NCI-H187 treated with DMSO at 0.1 percent for 48 hours (cell line): ENCODE measurements at regions not wholly inside any gene's neighbourhood (a gene's known extent, or its start where the extent isn't known, plus 50 kb on each side); places are given as distances from the start of the nearest gene placed in this dataset.

Source experiments
- DNase-seq: peaks from one replicate; lab custom pipeline; 2025; lab: John Stamatoyannopoulos, UW

- no peak for DNase-seq
These were observed 709.5 kb downstream of the KCNJ2 start for GRCh38 chr17:70878879-70879278.

GRCh38 chr17:70879401-70879800 is 710.1 kb downstream of the KCNJ2 start:
- no peak for DNase-seq

- no peak for DNase-seq
These were observed 711.8 kb downstream of the KCNJ2 start for GRCh38 chr17:70881093-70881492.

- no peak for DNase-seq
These were observed 713.2 kb downstream of the KCNJ2 start for GRCh38 chr17:70882504-70882903.

- no peak for DNase-seq
These were observed 717.3 kb downstream of the KCNJ2 start for GRCh38 chr17:70886648-70887047.

- no peak for DNase-seq
These were observed 719.0 kb downstream of the KCNJ2 start for GRCh38 chr17:70888324-70888723.

- no peak for DNase-seq
These were observed 722.0 kb downstream of the KCNJ2 start for GRCh38 chr17:70891306-70891705.

GRCh38 chr17:70892527-70892926 is 723.2 kb downstream of the KCNJ2 start:
- no peak for DNase-seq

GRCh38 chr17:70896843-70897242 is 727.5 kb downstream of the KCNJ2 start:
- DNase-seq = no peak

GRCh38 chr17:70897446-70897845 is 728.1 kb downstream of the KCNJ2 start:
- no peak for DNase-seq

- no peak for DNase-seq
These were observed 732.5 kb downstream of the KCNJ2 start for GRCh38 chr17:70901870-70902269.

- no peak for DNase-seq
These were observed 736.5 kb downstream of the KCNJ2 start for GRCh38 chr17:70905796-70906195.

GRCh38 chr17:70906808-70907207 is 737.5 kb downstream of the KCNJ2 start:
- DNase-seq = no peak

- DNase-seq = no peak
These were observed 743.6 kb downstream of the KCNJ2 start for GRCh38 chr17:70912716-70913485.

- DNase-seq = no peak
These were observed 747.1 kb downstream of the KCNJ2 start for GRCh38 chr17:70916469-70916868.

GRCh38 chr17:70919241-70919640 is 749.9 kb downstream of the KCNJ2 start:
- DNase-seq = no peak

- DNase-seq = no peak
These were observed 751.1 kb downstream of the KCNJ2 start for GRCh38 chr17:70920416-70920815.

- no peak for DNase-seq
These were observed 752.9 kb downstream of the KCNJ2 start for GRCh38 chr17:70922268-70922667.

GRCh38 chr17:70924776-70925175 is 755.4 kb downstream of the KCNJ2 start:
- DNase-seq = no peak

GRCh38 chr17:70929226-70929625 is 759.9 kb downstream of the KCNJ2 start:
- no peak for DNase-seq

GRCh38 chr17:70934231-70934630 is 764.9 kb downstream of the KCNJ2 start:
- DNase-seq = no peak

GRCh38 chr17:70934835-70935234 is 765.5 kb downstream of the KCNJ2 start:
- DNase-seq = no peak

GRCh38 chr17:70936724-70937123 is 767.4 kb downstream of the KCNJ2 start:
- DNase-seq = no peak

GRCh38 chr17:70938336-70938735 is 769.0 kb downstream of the KCNJ2 start:
- DNase-seq = no peak
